HEK293T (cell line): ENCODE measurements at regions not wholly inside any gene's neighbourhood (a gene's known extent, or its start where the extent isn't known, plus 50 kb on each side); places are given as distances from the start of the nearest gene placed in this dataset.
"Not testable (repeated sequence)": the region's sequence is repeated elsewhere in the genome, so short reads cannot be mapped to it uniquely, and the experiment has no call there.

Experiments used
- BHLHE40 ChIP-seq: fragments of 450-650 bp; IDR thresholded peaks from 2 replicates; pipeline ENCODE4 v1.6.1; 2016; ENCODE audit warnings: mild to moderate bottlenecking, moderate library complexity, borderline replicate concordance
- ELF4 ChIP-seq: fragments of 450-650 bp; IDR thresholded peaks from 2 replicates; pipeline ENCODE4 v1.6.1; 2017; ENCODE audit warnings: antibody characterized with exemption
- HDGF ChIP-seq: fragments of 450-650 bp; IDR thresholded peaks from 2 replicates; pipeline ENCODE4 v1.6.1; 2017; ENCODE audit warnings: antibody characterized with exemption, borderline replicate concordance
- NFRKB ChIP-seq: fragments of 450-650 bp; IDR thresholded peaks from 2 replicates; pipeline ENCODE4 v1.6.1; 2016; ENCODE audit warnings: mild to moderate bottlenecking, moderate library complexity
- PKNOX1 ChIP-seq: fragments of 450-650 bp; IDR thresholded peaks from 2 replicates; pipeline ENCODE4 v1.6.1; 2016
- SP1 ChIP-seq: fragments of 450-650 bp; IDR thresholded peaks from 2 replicates; pipeline ENCODE4 v1.6.1; 2017

DNA sequence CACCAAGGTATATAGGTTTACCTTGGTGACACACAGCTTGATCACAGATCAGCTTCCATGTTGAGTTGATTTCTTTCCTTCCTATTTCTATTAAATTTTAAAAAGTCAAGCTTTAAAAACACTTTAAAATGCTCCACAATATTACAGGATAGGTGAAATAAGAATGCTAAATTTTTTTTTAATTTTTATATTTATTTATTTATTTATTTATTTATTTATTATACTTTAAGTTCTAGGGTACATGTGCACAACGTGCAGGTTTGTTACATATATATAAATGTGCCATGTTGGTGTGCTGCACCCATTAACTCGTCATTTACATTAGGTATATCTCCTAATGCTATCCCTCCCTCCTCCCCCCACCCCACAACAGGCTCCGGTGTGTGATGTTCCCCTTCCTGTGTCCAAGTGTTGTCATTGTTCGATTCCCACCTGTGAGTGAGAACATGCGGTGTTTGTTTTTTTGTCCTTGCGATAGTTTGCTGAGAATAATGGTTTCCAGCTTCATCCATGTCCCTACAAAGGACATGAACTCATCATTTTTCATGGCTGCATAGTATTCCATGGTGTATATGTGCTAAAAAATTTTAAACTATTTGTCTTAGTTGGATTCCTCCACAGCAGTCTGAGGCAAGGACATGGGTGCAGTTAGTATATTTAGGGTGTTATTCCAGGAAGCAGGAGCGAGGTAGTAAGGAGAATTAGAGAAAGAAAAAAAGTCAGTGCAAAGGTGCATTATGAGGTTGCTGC, 99.8 kb upstream of the C1GALT1C1 start:
- not testable (repeated sequence) for TF ChIP-seq BHLHE40, NFRKB, ELF4, HDGF, SP1, PKNOX1
